IPS DF 4.7 (cell line): ENCODE measurements at regions not wholly inside any gene's neighbourhood (a gene's known extent, or its start where the extent isn't known, plus 50 kb on each side); places are given as distances from the start of the nearest gene placed in this dataset.

Source experiments
- DNase-seq: peaks from one replicate; pipeline ENCODE4 v3.0.0-alpha.2; 2013; ENCODE audit warnings: low spot score; ENCODE audit errors: extremely low read depth

- no peak for DNase-seq
Observed at GRCh38 chr12:89969093-89969492, 260.5 kb upstream of the ATP2B1 start.

- no peak for DNase-seq
Observed at GRCh38 chr12:89968151-89968700, 259.6 kb upstream of the ATP2B1 start.

GRCh38 chr12:89966495-89967240 is 258.0 kb upstream of the ATP2B1 start:
- no peak for DNase-seq

GRCh38 chr12:89965993-89966392 is 257.4 kb upstream of the ATP2B1 start:
- peak; percentile 25 for DNase-seq

- no peak for DNase-seq
Observed at GRCh38 chr12:89962648-89963047, 254.0 kb upstream of the ATP2B1 start.

- DNase-seq: no peak
Observed at GRCh38 chr12:89960607-89961394, 252.2 kb upstream of the ATP2B1 start.

- DNase-seq: no peak
Observed at GRCh38 chr12:89960011-89960507, 251.4 kb upstream of the ATP2B1 start.

- DNase-seq: no peak
Observed at GRCh38 chr12:89959179-89959578, 250.5 kb upstream of the ATP2B1 start.

GRCh38 chr12:89954259-89954658 is 245.6 kb upstream of the ATP2B1 start:
- no peak for DNase-seq

- no peak for DNase-seq
Observed at GRCh38 chr12:89951694-89952060, 243.0 kb upstream of the ATP2B1 start.

- DNase-seq: no peak
Observed at GRCh38 chr12:89951050-89951693, 242.5 kb upstream of the ATP2B1 start.

- DNase-seq: no peak
Observed at GRCh38 chr12:89950421-89950820, 241.8 kb upstream of the ATP2B1 start.

GRCh38 chr12:89949457-89950195 is 241.0 kb upstream of the ATP2B1 start:
- DNase-seq: no peak

GRCh38 chr12:89948271-89949175 is 239.9 kb upstream of the ATP2B1 start:
- DNase-seq: no peak

- DNase-seq: no peak
Observed at GRCh38 chr12:89947437-89948270, 239.0 kb upstream of the ATP2B1 start.

- no peak for DNase-seq
Observed at GRCh38 chr12:89946518-89947135, 238.0 kb upstream of the ATP2B1 start.

GRCh38 chr12:89945123-89945522 is 236.5 kb upstream of the ATP2B1 start:
- DNase-seq: no peak

GRCh38 chr12:89943463-89943862 is 234.8 kb upstream of the ATP2B1 start:
- no peak for DNase-seq

- DNase-seq: no peak
Observed at GRCh38 chr12:89941436-89941835, 232.8 kb upstream of the ATP2B1 start.
